ENCODE measurements at regions not wholly inside any gene's neighbourhood (a gene's known extent, or its start where the extent isn't known, plus 50 kb on each side); places are given as distances from the start of the nearest gene placed in this dataset.

DNA sequence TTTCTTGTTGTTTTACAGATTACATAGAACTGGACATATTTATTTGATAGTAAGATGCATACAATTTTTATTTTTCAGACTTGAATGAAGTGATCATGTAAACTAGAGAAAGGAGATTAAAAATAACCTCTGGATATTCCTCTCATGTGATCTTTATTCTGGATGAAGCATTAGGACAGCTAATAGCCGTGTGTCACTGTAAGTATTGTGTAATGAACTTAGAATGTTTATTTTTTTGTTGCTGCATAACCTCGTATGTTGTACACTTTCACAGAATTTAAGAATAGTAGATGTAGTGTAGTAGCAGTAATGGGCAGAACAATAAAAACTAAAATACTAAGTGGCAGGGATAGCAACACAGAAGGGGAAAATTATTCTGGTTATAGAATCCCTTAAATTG lies 2094.5 kb upstream of the TENM3 start:
- DNase-seq (ENCODE audit: low read depth) = no peak

DNA sequence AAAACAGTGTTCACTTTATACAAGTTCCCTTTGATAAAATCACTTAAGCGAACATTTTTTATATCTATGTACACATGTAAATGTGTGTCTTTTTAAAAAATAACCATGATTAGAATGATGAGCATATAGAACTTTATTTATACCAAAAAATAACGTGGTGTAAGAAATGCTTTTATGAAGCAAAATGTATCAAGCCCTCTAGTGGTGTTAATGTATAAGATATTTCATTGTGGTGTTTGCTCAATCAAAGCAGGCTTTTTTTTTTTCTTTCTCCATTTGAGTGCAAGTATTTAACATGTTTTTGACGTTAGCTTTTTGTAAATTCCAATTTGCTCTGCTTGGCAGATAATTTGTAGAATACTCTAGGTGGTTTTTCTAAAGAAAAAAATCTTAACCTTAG lies 2092.4 kb upstream of the TENM3 start:
- no peak for DNase-seq (ENCODE audit: low read depth)

- DNase-seq (ENCODE audit: low read depth) = no peak
These were observed 2090.4 kb upstream of the TENM3 start for GRCh38 chr4:180152831-180153230.

GRCh38 chr4:180153587-180153986 lies 2089.6 kb upstream of the TENM3 start:
- no peak for DNase-seq (ENCODE audit: low read depth)

DNA sequence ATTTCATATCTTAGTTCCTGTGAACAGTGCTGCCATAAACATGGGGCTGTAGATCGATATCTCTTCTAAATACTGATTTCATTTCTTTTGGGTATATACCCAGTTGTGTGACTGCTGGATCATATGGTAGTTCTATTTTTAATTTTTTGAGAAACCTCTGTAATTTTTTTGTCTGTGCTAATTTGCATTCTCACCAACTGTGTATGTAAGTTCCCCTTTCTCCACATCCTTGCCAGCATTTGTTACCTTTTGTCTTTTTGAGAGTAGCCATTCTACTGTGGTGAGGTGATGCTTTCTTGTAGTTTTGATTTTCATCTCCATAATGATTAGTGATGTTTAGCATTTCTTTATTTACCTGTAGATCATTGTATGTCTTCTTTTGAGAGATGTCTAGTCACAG lies 2086.5 kb upstream of the TENM3 start:
- DNase-seq (ENCODE audit: low read depth) = no peak

GRCh38 chr4:180160195-180160983 lies 2082.8 kb upstream of the TENM3 start:
- DNase-seq (ENCODE audit: low read depth) = no peak

GRCh38 chr4:180164799-180165198 lies 2078.4 kb upstream of the TENM3 start:
- no peak for DNase-seq (ENCODE audit: low read depth)

DNA sequence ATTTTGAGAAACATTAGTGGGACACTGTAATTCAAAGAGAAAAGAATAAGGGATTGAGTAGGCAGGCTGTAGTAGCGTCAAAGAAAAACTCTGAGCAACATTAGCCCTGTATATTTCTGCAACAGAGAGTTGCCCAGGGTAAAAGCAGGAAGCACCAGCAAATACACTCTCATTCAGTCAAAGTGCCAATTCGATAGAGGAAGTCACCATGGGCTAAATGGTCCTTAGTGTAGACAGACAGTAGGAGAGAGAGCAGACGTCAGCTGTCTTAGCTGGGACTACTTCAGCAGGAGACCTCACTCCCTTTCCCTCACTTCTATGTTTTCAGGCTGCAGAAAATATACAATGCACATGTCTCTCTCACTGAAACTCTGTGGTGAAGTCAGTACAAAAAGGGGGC lies 2073.8 kb upstream of the TENM3 start:
- no peak for DNase-seq (ENCODE audit: low read depth)

- no peak for DNase-seq (ENCODE audit: low read depth)
These were observed 2073.2 kb upstream of the TENM3 start for GRCh38 chr4:180169966-180170365.

DNA sequence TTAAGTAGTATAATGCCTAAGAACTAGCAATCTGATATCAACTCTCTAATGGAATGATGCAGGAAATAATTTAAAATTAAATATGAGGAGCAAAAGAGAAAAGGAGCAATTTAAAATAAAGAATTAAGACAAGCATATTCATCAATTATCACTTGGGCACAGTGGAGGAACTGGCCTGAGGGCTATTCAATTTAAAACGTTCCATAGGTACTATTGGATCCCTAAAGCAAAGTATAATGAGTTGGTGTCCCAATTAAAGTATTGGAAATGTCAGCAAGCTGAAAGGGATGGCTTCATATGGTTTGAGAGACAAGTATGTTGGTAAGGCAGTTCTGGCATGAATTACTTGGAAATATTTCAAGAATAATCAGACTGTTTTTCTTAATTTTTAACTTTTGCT lies 2064.1 kb upstream of the TENM3 start:
- no peak for DNase-seq (ENCODE audit: low read depth)

DNA sequence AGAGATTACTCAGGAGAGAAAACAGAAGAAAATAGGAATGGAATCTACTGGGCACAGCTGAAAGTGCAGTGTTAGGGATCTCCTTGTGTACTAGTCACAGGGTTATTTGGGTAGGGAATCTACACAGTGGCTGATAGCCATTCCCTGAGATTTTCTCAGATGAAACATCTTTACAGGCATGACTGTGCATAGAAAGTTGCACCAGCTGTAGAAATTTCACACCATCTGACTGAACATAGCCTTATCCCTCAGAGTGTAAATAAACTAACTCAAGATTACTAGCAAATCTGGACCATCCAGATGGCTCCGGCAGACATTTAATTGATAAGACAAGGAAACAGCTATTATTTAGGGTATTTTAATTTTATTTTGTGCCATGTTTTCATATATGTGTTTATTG lies 2053.5 kb upstream of the TENM3 start:
- no peak for DNase-seq (ENCODE audit: low read depth)

GRCh38 chr4:180190382-180190781 lies 2052.8 kb upstream of the TENM3 start:
- no peak for DNase-seq (ENCODE audit: low read depth)

DNA sequence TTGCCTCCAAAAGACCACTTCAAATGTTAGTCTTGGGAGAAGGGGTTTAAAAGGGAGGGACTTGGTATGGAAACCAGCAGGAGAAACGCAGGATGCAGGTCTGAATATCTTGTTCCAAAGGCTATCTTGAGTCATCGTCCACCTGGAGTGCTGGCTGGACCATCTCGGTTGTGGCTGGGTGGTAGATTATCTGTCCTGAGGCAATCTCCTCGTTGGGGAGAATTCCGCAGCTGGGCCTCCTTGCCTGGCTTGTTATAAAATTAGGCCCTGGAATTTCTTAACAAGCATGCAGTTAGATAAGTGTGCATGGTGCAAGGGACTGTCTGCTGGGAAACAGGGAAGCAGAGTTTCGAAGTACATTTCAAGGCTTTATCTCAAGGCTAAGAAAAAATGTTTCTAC lies 2045.7 kb upstream of the TENM3 start:
- DNase-seq (ENCODE audit: low read depth) = no peak

DNA sequence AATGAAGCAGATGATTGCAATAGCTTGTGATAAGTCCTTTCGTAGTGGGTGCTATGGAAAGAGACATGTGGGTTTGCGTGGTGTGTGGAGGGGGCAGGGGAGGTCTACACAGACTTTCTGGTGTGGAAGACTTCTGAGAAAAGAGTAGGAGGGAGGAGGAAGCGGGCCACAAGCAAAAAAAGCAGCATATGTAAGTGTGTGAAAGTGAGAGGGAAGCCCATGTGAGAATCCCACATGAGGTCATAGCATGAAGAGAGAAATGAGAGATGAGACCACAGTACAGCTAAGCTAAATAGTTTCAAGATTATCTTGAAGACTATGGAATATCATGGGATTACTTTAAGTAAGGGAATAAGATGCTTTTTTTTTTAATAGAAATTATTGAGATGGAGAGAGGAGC lies 2039.9 kb upstream of the TENM3 start:
- DNase-seq (ENCODE audit: low read depth) = no peak

GRCh38 chr4:180205276-180205675 lies 2037.9 kb upstream of the TENM3 start:
- DNase-seq (ENCODE audit: low read depth) = no peak

GRCh38 chr4:180207921-180208320 lies 2035.3 kb upstream of the TENM3 start:
- no peak for DNase-seq (ENCODE audit: low read depth)

GRCh38 chr4:180217070-180217469 lies 2026.1 kb upstream of the TENM3 start:
- DNase-seq (ENCODE audit: low read depth) = no peak

- no peak for DNase-seq (ENCODE audit: low read depth)
These were observed 2024.1 kb upstream of the TENM3 start for GRCh38 chr4:180219080-180219479.

DNA sequence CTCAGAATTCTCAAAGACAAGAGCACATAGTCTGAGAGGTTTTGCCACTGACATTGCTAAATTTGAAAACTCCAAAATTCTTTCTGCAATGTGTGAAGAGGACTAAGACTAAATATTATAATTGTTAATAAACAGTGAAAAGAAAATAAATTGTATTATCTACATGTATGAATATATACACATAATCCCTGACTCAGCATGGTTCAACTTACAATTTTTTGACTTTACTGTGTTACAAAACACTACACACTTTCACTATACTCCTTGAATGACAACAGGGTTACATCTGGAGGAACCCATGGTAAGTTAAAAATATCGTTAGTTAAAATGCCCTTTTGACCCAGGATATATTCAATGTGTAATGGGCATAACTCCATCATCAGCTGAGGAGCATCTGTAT lies 2017.2 kb upstream of the TENM3 start:
- DNase-seq (ENCODE audit: low read depth) = no peak

DNA sequence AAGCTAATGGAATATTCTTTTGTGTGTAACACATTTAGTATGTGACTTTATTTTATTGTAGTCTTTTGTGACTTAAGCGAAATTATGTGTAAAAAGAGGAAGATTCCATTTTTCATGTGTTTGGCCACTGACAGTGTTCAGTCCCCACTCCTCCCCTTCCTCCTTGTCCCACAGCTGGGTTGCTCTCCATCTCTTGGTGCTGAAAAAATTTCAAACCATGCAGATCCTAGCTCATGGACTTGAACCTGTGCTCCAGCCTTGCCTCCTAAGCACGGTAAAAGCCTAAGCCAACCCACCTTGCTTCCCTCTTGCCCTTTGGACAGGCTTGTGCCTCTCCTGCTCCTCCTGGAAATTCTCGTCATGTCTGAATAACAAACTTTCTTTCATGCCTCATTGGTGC lies 2008.5 kb upstream of the TENM3 start:
- DNase-seq (ENCODE audit: low read depth) = no peak

DNA sequence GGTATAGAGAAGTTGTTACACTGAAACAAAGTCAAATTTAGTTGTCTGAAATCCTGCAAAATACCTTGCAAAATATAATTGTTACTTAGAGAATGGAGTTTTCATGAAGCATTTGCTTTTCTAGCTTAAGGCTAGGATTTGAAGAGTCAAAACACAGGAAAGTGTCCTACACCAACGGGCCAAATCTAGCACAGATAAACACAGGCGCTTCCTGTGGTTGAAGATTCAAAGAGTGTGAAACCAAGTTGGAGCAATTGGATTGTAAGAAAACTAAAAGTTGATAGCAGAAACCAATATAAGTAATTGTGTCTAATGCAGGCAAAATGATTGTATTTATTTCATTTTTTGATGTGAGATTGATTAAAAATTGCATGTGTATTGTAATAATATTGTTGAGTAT lies 2002.5 kb upstream of the TENM3 start:
- no peak for DNase-seq (ENCODE audit: low read depth)

DNA sequence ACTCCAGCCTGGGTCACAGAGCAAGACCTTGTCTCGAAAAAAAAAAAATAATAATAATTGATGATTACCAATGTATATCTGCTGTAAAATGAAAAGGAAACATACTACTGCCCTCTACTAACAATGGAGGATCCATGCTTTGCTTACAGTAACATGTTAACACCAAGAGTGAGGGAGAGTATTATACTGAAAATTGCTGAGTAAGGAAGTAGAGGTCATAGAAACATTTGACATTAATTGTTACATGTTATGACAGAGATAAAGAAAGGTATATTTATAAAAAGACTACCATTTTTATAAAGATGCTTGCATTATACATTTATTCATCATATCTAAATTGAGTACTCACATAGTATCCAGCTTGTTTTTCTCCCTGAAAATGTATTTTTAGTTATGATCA lies 1989.8 kb upstream of the TENM3 start:
- no peak for DNase-seq (ENCODE audit: low read depth)

- no peak for DNase-seq (ENCODE audit: low read depth)
These were observed 1981.9 kb upstream of the TENM3 start for GRCh38 chr4:180261346-180261745.

GRCh38 chr4:180280076-180280475 lies 1963.1 kb upstream of the TENM3 start:
- DNase-seq (ENCODE audit: low read depth) = no peak
